PC-3 (cell line): ENCODE measurements at regions not wholly inside any gene's neighbourhood (a gene's known extent, or its start where the extent isn't known, plus 50 kb on each side); places are given as distances from the start of the nearest gene placed in this dataset.

Experiments used
- CTCF ChIP-seq: fragments of 300-600 bp; sonication (generic); conservative IDR thresholded peaks from 2 replicates; pipeline ENCODE4 v1.5.1; 2017; ENCODE audit warnings: antibody characterized with exemption, low read depth, mild to moderate bottlenecking, low read length
- EZH2 ChIP-seq: fragments of 300-600 bp; sonication (generic); IDR thresholded peaks from one replicate; pipeline ENCODE4 v1.6.1; 2017; ENCODE audit warnings: antibody characterized with exemption, mild to moderate bottlenecking, low read length; ENCODE audit not compliant: unreplicated experiment

- no peak for TF ChIP-seq CTCF
- TF ChIP-seq EZH2, result no peak
These were observed 302.7 kb downstream of the MAP2K6 start for GRCh38 chr17:69717214-69717613.
